ENCODE measurements at regions not wholly inside any gene's neighbourhood (a gene's known extent, or its start where the extent isn't known, plus 50 kb on each side); places are given as distances from the start of the nearest gene placed in this dataset.

GRCh38 chr13:38618336-38618735, 68.5 kb upstream of the FREM2 start:
- DNase-seq: no peak

- no peak for DNase-seq
These were observed 68.0 kb upstream of the FREM2 start for GRCh38 chr13:38618881-38619280.

- no peak for DNase-seq
These were observed 66.0 kb upstream of the FREM2 start for GRCh38 chr13:38620876-38621275.

DNA sequence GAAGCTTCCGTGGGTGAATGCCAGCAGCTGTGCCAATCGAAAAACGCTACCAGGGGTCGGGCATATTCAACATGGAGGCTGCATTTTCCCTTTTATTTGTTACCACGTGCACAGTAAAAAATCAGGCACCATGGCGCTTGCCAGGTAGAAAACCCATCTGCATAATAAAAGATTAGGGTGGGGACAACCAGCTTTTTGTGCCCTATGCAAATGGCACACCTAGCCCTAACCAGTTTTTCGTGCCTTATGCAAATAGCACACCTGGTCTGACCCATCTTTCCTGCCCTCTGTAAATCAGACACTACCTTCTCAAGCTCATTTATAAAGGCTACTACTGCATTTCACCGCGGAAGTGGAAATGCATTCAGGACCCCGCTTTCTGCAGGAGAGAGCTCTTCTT, 62.1 kb upstream of the FREM2 start:
- DNase-seq: no peak

DNA sequence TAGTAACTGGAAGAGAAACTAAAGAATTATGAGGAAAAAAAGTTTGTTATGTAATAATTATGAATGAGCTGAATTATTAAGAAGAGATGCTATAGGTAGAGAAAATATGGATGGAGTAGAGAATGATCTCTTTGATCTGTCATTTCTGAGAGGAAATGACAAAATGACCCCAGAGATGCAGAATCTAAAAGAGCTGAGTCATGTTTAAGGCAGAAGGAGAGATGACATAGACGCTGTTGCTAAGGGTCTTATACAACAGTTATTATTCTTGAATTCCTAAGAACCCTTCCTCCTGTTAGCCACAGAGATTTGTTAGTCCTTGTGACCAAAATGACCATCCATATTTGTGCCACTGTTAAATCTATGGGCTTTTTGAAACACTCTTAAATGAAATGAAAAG, 58.3 kb upstream of the FREM2 start:
- DNase-seq: no peak

DNA sequence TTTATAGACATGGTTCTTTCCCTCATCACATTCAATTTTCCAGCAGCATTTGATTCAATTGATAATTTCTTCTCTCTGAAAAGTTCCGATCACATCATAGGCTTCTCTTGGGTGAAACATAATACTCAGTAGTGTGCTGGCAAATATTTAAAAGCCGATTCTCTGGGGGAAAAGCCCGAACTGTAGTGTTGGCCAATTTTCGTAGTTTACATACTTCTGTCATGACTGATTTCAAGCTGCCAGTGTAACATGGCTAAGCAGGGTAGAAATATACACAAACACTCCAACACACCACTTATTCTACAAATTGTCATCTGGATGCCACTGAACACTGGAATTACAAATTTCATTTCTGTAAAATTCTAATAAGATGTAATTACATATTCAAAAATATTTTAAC, 56.1 kb upstream of the FREM2 start:
- no peak for DNase-seq

DNA sequence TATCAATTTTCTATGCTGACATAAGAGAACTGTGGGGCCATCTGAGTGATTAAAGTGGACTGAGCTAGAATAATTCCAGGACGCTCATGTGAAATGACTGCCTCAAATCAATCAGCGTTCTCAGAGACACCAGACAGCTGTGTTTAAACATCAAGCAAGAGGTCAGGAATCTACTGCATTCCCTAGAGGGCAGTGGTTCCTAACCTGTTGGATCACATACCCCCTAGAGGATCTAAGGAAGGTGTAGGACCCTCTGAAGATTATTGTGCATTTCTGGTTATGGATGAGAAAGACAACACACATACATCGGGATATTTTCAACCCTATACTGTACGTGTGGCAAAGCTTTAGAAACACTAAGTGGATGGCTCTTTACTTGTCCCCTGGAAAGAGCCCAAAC, 51.8 kb upstream of the FREM2 start:
- DNase-seq: no peak

DNA sequence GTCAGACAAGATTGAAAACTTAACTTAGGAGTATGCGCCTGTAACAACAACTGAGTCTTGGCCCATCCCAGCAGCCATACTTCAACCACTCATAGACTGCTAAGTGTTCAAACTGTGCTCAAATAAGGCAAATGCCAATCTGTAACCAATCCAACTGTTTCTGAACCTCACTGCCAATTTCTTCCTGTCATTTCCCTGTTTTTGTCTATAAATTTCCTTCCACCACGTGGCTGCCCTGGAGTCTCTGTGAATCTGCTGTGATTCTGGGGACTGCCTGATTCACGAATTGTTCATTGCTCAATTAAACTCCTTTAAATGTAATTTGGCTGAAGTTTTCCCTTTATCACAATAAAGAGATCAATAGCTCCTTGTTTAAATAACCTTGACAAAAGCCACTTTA, 50.8 kb upstream of the FREM2 start:
- no peak for DNase-seq

DNA sequence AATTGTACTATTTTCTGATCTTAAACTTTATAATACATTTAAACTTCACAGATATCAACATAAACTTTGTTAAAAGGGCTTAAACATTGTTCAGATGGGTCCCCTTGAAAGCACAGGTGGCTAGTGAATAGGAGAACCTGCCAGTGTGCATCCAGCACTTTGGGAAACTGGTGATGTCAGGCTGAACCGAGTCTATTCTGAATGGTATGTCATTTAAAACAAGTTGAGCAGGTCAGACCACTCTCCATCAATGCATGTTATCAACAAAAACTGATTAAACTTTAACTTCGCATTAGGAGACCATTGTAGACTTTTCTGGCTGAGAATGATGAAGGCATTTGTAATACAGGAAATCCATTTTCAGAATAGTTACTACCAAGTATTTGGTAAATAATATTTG, 50.1 kb upstream of the FREM2 start:
- peak; percentile 6 for DNase-seq

Measured in NCI-H1417 treated with DMSO at 0.1 percent for 48 hours (cell line).